Testis (tissue), 2 donors: ENCODE measurements at regions not wholly inside any gene's neighbourhood (a gene's known extent, or its start where the extent isn't known, plus 50 kb on each side); places are given as distances from the start of the nearest gene placed in this dataset.

ENCODE experiments used
- DNase-seq: peaks from one replicate; pipeline ENCODE4 v3.0.0-alpha.2; 2019
- H3K27ac ChIP-seq, 2 donors: fragments of 200-600 bp; sonication (generic); one replicate each; pipeline ENCODE4 v1.5.1; 2019
- H3K27me3 ChIP-seq: fragments of 200-600 bp; sonication (generic); one replicate; pipeline ENCODE4 v1.5.1; 2019
- H3K36me3 ChIP-seq: fragments of 200-600 bp; sonication (generic); one replicate; pipeline ENCODE4 v1.5.1; 2017; ENCODE audit warnings: low read depth; ENCODE audit errors: missing control alignments
- H3K4me1 ChIP-seq: fragments of 200-600 bp; sonication (generic); one replicate; pipeline ENCODE4 v1.5.1; 2019
- H3K4me3 ChIP-seq, 2 donors: fragments of 200-600 bp; sonication (generic); one replicate each; pipeline ENCODE4 v1.5.1; 2017 to 2019
- H3K9me3 ChIP-seq: fragments of 200-600 bp; sonication (generic); one replicate; pipeline ENCODE4 v1.5.1; 2017
- POLR2A ChIP-seq: fragments of 450-650 bp; IDR thresholded peaks from one replicate; pipeline ENCODE4 v1.6.1; 2017; ENCODE audit warnings: antibody characterized with exemption, mild to moderate bottlenecking, moderate library complexity
- WGBS, 2 donors: methylation state at CpG; one replicate each; pipeline ENCODE4 v1.1.5; 2018; 5-methylcytosine and 5-hydroxymethylcytosine counted together
- intact Hi-C: fragments of 100-400 bp; cut with DNase I; formaldehyde crosslinking; loops from one replicate; pipeline ENCODE4 v1.15.1; 2023; ENCODE audit warnings: low total_unique reads
- TF ChIP-seq, protein P1 (sequence below), 3 experiments: fragments of 450-650 bp in 2 of 3; fragments of 200-600 bp in 1 of 3; sonication (generic) in 1 of 3; IDR thresholded peaks; one replicate each; pipeline ENCODE4 v1.5.1; 2016 to 2019; ENCODE audit warnings: antibody characterized with exemption in 3 of 3, mild to moderate bottlenecking in 2 of 3, moderate library complexity in 1 of 3

GRCh38 chr1:244941121-244941520, 76.8 kb upstream of the HNRNPU start:
- no peak overlapping the region for H3K27ac ChIP-seq
- no peak for DNase-seq
- H3K36me3 ChIP-seq = no peaks in the 10 kb centered on the region
- H3K9me3 ChIP-seq = no peaks in the 10 kb centered on the region
- intact Hi-C loops = no loop called here
- H3K4me1 ChIP-seq = no peaks in the 10 kb centered on the region
- TF ChIP-seq, protein P1, sequence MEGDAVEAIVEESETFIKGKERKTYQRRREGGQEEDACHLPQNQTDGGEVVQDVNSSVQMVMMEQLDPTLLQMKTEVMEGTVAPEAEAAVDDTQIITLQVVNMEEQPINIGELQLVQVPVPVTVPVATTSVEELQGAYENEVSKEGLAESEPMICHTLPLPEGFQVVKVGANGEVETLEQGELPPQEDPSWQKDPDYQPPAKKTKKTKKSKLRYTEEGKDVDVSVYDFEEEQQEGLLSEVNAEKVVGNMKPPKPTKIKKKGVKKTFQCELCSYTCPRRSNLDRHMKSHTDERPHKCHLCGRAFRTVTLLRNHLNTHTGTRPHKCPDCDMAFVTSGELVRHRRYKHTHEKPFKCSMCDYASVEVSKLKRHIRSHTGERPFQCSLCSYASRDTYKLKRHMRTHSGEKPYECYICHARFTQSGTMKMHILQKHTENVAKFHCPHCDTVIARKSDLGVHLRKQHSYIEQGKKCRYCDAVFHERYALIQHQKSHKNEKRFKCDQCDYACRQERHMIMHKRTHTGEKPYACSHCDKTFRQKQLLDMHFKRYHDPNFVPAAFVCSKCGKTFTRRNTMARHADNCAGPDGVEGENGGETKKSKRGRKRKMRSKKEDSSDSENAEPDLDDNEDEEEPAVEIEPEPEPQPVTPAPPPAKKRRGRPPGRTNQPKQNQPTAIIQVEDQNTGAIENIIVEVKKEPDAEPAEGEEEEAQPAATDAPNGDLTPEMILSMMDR (IDR thresholded peaks at IDR 0.05) = no peak
- TF ChIP-seq POLR2A = no peak
- no peak overlapping the region for H3K4me3 ChIP-seq
- H3K27me3 ChIP-seq = no peaks in the 10 kb centered on the region
- WGBS, 2 donors = 93 to 97% methylated on average over 13 of the region's 13 CpGs

GRCh38 chr1:244937099-244937498, 72.8 kb upstream of the HNRNPU start:
- TF ChIP-seq POLR2A = no peak
- Histone ChIP-seq H3K4me3 (no peak overlapping the region), H3K4me1 (no peaks in the 10 kb centered on the region), H3K36me3 (no peaks in the 10 kb centered on the region), H3K27ac (no peak overlapping the region), H3K9me3 (no peaks in the 10 kb centered on the region), H3K27me3 (no peaks in the 10 kb centered on the region)
- no peak for DNase-seq
- intact Hi-C loops = no loop called here

DNA sequence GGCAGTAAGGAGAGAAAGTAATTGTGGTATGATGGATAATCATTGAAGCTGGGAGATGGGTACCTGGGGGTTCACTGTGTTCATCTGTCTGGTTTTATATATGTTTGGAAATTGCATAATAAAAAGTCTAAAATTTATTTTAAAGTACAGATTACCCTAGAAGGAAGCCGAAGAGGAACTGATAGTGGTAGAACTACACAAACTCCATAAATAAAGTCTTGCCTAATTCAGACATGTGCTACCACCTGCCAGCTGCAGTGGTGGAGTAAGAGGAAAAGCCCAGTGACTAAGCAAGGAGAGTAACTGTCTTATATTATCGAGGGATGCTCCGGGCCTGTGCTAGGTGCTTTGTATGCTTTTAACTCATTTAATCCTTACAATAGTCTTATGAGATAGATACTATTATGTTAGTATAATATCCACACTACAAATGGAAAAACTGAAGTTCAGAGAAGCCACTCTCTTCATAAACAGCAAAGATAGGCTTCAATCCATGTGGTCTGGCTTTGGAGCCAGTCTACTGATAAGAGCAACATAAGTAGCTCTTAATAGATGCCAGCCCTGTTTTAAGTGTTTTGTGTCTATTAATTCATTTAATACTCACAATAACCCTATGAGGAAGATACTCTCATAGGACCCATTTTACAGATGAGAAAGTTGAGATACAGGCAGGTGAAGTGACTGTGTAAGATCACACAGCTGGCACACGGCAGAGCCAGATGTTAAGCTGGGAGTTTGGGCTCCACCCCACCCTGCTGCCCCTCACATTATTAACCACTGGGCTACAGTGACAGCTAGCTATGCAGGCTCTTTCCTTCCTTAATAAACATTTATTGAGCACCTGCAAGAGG, 56.8 kb upstream of the HNRNPU start:
- Histone ChIP-seq H3K36me3 (no peaks in the 10 kb centered on the region), H3K27ac (no peak overlapping the region), H3K27me3 (no peaks in the 10 kb centered on the region), H3K4me1 (peaks cover 5% of the 10 kb centered on the region), H3K4me3 (no peak overlapping the region), H3K9me3 (no peaks in the 10 kb centered on the region)
- DNase-seq = no peak
- WGBS, 2 donors = 76% methylated on average over 4 of the region's 4 CpGs
- TF ChIP-seq, protein P1 (IDR thresholded peaks at IDR 0.05) = no peak
- no peak for TF ChIP-seq POLR2A
- intact Hi-C loops = no loop called here

DNA sequence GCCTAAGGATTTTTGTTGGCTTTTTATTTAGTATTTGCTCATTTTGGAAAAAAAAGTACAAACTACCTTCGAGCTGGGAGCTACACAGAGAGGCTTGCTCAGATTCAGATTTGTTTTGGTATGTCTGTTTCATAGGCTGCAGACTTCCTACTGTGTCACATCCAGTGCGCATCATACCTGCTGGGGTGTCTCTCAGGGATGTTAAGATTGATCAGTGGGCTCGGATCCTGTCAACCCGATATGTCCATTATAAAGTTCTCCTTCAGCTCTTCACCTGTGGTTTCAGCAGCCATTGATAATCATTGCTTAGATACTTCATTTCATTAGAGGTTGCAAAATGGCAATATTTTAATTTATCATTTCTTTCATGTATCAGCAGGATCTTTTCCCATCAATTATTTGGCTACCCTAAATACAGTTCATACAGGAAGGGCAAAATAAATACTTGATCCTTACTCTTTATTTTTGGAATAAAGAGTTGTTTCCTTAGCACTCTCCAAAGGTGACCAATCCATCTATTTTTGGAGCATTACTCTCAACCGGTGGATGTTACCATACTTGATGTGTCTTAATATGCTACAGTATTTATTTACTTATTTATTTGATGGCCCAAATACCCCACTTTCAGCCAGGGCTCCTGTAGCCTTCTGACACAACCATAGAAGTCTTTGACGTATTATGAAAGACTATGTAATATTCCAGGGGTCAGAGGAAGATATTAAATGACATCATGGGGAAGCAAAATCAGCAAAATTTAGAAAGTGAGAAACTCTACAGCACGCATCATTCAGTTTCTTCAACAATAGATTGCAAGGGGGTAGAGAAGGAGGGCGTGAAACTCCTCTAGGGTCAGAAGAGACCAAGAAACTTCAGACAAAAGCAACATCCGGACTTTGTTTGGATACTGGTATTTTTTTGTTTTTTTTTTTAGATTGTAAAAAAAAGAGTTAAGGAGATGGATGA, 55.3 kb upstream of the HNRNPU start:
- Histone ChIP-seq H3K4me3 (peak overlapping the region in 1 of 2 donors; percentile 64), H3K9me3 (no peaks in the 10 kb centered on the region), H3K27ac (no peak overlapping the region), H3K27me3 (no peaks in the 10 kb centered on the region), H3K4me1 (peaks cover 5% of the 10 kb centered on the region), H3K36me3 (no peaks in the 10 kb centered on the region)
- intact Hi-C loops = no loop called here
- WGBS, 2 donors = 54 to 59% methylated on average over 9 of the region's 9 CpGs
- DNase-seq = no peak
- TF ChIP-seq, protein P1 (IDR thresholded peaks at IDR 0.05) = no peak
- no peak for TF ChIP-seq POLR2A
